ENCODE measurements at regions not wholly inside any gene's neighbourhood (a gene's known extent, or its start where the extent isn't known, plus 50 kb on each side); places are given as distances from the start of the nearest gene placed in this dataset.

GRCh38 chr4:31923634-31924033, 1203.5 kb downstream of the PCDH7 start:
- intact Hi-C loops (cut with DNase I; ENCODE audit: low total_unique reads) = no loop called here
- Histone ChIP-seq H3K27me3 (no peaks in the 10 kb centered on the region), H3K9me3 (no peaks in the 10 kb centered on the region), H3K36me3 (ENCODE audit: low read depth, missing control alignments) (no peaks in the 10 kb centered on the region), H3K4me1 (no peaks in the 10 kb centered on the region), H3K4me3 (no peak overlapping the region), H3K27ac (no peak overlapping the region)
- 63 to 80% methylated on average over 4 of the region's 4 CpGs for WGBS, 2 donors
- TF ChIP-seq CTCF (IDR thresholded peaks at IDR 0.05) (no peak), POLR2A (IDR thresholded peaks at IDR 0.05) (no peak)
- no peak for DNase-seq

GRCh38 chr4:31929676-31930345, 1209.6 kb downstream of the PCDH7 start:
- DNase-seq = no peak
- H3K27me3 ChIP-seq = no peaks in the 10 kb centered on the region
- no peak overlapping the region for H3K4me3 ChIP-seq
- H3K36me3 ChIP-seq (ENCODE audit: low read depth, missing control alignments) = no peaks in the 10 kb centered on the region
- intact Hi-C loops (cut with DNase I; ENCODE audit: low total_unique reads) = no loop called here
- H3K4me1 ChIP-seq = no peaks in the 10 kb centered on the region
- no peak overlapping the region for H3K27ac ChIP-seq
- H3K9me3 ChIP-seq = no peaks in the 10 kb centered on the region
- WGBS, 2 donors = 55 to 62% methylated on average over 1 of the region's 1 CpG
- TF ChIP-seq POLR2A (IDR thresholded peaks at IDR 0.05) (no peak), CTCF (IDR thresholded peaks at IDR 0.05) (no peak)

GRCh38 chr4:31946456-31946855, 1226.3 kb downstream of the PCDH7 start:
- intact Hi-C loops (cut with DNase I; ENCODE audit: low total_unique reads) = no loop called here
- no peak for DNase-seq
- Histone ChIP-seq H3K27ac (no peak overlapping the region), H3K4me1 (no peaks in the 10 kb centered on the region), H3K36me3 (ENCODE audit: low read depth, missing control alignments) (no peaks in the 10 kb centered on the region), H3K9me3 (no peaks in the 10 kb centered on the region), H3K27me3 (no peaks in the 10 kb centered on the region), H3K4me3 (no peak overlapping the region)
- WGBS, 2 donors = 40 to 61% methylated on average over 2 to 3 of the region's 3 CpGs
- TF ChIP-seq CTCF (IDR thresholded peaks at IDR 0.05) (no peak), POLR2A (IDR thresholded peaks at IDR 0.05) (no peak)

- Histone ChIP-seq H3K4me1 (no peaks in the 10 kb centered on the region), H3K4me3 (no peak overlapping the region), H3K36me3 (ENCODE audit: low read depth, missing control alignments) (no peaks in the 10 kb centered on the region), H3K9me3 (no peaks in the 10 kb centered on the region), H3K27ac (no peak overlapping the region), H3K27me3 (no peaks in the 10 kb centered on the region)
- no peak for TF ChIP-seq POLR2A (IDR thresholded peaks at IDR 0.05)
- TF ChIP-seq CTCF (IDR thresholded peaks at IDR 0.05) = no peak
- intact Hi-C loops (cut with DNase I; ENCODE audit: low total_unique reads) = no loop called here
- WGBS, 2 donors = 86 to 100% methylated on average over 1 of the region's 1 CpG
- no peak for DNase-seq
These were observed 1226.9 kb downstream of the PCDH7 start for GRCh38 chr4:31947101-31947500.

- no peak overlapping the region for H3K27ac ChIP-seq
- H3K4me3 ChIP-seq = no peak overlapping the region
- WGBS, 2 donors = 90 to 92% methylated on average over 5 of the region's 5 CpGs
- H3K36me3 ChIP-seq (ENCODE audit: low read depth, missing control alignments) = no peaks in the 10 kb centered on the region
- TF ChIP-seq CTCF (IDR thresholded peaks at IDR 0.05) = no peak
- no peak for TF ChIP-seq POLR2A (IDR thresholded peaks at IDR 0.05)
- DNase-seq = no peak
- no peaks in the 10 kb centered on the region for H3K9me3 ChIP-seq
- no peaks in the 10 kb centered on the region for H3K4me1 ChIP-seq
- intact Hi-C loops (cut with DNase I; ENCODE audit: low total_unique reads) = no loop called here
- no peaks in the 10 kb centered on the region for H3K27me3 ChIP-seq
These were observed 1228.9 kb downstream of the PCDH7 start for GRCh38 chr4:31949045-31949444.
